GM19397 (cell line): ENCODE measurements at regions not wholly inside any gene's neighbourhood (a gene's known extent, or its start where the extent isn't known, plus 50 kb on each side); places are given as distances from the start of the nearest gene placed in this dataset.
A peak's percentile ranks its signal among the peaks of the same experiment; 100 is the strongest.

Experiments
- ATAC-seq: cut with Tn5 transposase; IDR thresholded peaks from one replicate; pipeline ENCODE4 v1.9.1; 2021; ENCODE audit warnings: mild to moderate bottlenecking, moderate library complexity; ENCODE audit not compliant: unreplicated experiment

DNA sequence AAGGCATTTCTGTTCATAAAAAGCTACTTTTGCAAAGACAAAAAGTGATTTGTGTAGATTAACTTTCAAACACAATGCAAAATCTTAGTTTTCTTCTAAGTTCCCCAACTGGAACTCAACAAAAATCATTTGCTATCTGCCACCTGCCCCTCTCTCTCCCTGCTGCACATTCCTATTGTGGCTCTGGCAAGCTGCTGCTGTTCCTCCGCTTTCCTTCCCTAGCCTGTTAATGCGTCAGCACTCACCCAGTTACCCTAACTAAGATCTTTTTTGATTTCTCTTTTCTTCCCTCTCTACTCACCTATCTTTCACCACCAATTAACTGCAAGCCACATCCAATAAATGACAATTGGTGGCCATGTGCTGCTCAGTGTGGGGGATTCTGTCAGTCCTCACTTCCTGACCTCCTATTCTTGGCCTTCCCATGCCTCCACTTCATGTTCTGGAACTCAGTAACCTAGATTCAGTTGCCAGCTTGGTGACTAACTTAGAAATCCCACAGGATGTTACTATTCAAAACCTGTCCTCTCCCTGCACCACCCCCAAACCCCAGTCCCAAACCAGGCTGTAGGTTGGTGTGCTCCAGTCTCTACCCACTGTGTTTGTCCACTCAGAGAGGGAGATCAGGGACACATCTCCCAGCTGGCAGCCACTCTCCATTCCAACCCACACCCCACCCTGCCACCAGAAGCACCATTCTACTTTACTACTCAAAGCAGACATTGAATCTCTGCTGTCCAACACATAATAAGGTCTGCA lies 140.2 kb upstream of the CTTNBP2 start:
- no peak for ATAC-seq

DNA sequence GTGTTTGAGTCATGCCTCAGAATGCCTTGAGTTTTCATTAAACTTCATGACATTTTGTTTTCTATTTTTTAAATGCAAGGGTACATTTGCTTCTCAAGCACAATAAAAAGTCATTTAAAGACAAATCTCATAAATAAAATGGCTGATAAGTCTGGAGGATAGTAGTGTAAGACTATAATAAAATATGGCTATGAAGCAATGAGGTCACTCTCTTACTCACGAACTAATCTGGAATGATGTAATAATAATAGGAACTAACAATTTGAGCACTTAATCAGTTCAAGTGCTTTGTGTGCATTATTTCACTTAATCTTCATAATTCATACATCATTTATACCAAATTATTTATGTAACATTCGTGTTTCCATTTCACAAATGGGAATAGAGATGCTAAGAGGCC lies 149.3 kb upstream of the CTTNBP2 start:
- no peak for ATAC-seq

DNA sequence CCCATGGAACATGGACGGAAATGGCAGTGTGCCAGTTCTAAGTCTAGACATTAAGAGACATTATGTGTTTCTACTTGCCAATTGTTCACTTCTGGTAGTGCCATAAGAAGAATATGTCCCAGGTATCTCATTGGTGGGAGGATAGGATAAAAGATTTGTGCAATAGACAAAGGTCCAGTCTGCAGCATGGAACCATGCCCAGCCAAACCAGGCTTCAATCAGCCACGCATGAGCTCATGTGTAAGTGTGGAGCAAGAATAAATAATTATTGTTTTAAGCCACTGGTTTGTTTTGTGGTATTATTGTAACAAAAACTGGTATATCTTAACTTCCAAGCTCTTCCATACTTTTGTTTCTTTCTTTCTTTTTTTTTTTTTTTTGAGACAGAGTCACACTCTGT lies 153.6 kb upstream of the CTTNBP2 start:
- no peak for ATAC-seq

DNA sequence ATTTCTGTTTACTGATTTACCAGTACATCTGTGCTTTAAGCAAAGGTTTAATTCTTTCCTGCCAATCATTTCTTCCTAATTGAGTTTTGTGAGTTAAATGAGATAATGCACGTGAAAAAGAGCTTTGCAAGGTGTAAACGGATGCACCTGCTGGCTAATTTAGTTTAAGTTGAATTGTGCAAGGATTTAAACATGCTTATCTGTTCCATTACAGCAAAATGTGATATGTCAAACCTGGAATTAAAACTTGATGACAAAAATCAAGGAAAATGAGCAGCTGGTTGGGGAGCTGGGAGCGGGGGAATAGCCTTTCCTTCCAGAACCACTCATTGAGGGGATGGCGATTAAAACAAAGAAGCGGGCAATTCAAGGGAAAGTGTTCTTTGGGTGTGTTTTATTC lies 155.0 kb upstream of the CTTNBP2 start:
- no peak for ATAC-seq

DNA sequence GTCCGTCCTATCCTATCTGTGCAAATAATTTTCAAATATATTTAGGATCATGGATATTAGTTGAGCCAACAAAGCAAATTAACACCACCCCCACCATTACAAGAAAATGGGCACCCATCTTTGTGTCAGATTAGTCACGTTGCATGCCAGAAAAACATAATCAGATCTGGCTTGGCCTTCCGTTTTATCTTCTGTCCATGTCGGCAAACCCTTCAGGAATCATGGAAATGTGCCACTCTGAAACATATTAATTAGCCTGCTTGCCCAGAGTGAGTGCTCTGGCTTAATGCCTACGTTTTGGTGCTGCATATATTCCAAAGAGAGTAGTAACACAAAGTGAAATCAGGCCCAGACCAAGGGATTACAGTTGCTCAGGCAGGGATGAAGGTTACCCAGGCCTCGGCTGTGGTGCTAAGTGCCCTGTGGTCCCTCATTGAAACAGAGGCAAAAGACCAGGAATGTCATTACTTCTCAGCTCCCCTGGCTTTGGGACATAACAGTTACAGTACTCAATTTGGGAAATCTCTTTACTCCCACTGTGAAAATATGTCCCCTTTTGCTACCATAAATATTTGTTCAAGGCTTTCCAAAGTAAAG lies 154.0 kb upstream of the LSM8 start:
- no peak for ATAC-seq

DNA sequence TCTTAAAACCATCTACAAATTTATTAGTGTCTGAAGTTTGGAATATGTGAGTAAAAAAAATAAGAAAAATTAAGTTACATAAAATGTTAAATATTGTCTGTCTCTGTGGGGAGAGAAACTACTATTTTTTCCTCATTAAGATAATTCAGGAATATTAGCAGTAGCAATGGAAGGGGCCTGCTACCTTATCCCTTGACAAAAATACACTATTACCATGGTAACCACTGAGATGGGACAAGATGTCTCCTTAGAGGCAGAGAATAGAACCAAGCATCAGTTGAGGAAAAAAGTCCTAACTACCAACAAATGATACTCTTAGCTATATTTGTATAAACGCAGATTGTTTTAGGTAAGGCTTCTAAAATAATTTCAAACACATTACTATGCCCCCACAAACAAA lies 150.7 kb upstream of the LSM8 start:
- no peak for ATAC-seq

DNA sequence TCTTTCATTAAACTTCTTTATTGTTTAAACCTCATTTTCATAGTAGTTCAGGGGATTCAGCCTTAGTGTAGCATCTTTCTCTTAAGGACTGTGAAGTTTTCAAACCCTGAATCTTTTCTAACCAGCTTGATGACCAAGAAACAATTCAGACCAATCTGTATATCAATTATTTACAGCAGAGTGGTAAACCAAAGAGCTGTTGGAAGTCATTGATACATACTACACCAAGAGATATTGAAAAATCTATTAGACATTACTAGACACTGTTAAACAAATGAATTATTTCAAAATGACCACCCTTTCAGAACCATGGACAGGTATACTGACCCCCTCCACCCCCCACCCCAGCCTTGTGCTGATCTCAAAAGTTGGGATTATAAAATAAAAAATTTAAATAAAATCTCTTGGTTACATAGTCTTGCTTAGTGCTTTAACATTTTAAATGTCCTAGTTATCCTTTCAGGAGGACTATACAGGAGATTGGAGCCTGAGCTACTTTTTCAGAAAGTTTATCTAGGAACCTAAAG lies 143.9 kb upstream of the LSM8 start:
- ATAC-seq, result no peak

DNA sequence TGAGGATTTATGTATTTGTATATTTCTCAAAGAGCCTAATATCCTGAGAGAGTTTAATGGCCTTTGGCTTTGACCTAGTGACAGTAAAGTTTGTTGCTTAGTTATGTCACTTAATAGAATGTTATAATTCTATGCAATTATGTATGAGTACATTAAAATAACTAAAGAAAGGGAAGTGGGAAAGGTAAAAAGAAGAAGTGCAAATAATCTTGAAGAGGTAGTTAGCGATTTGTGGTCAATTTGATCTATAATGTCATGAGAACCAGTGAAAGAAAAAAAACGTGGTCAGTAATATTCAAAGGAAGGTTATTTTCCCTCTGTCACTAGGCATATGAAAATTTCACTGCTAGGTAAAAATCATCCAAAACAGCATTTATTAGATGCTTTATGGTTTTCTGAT lies 143.4 kb upstream of the LSM8 start:
- peak; percentile 74 for ATAC-seq

DNA sequence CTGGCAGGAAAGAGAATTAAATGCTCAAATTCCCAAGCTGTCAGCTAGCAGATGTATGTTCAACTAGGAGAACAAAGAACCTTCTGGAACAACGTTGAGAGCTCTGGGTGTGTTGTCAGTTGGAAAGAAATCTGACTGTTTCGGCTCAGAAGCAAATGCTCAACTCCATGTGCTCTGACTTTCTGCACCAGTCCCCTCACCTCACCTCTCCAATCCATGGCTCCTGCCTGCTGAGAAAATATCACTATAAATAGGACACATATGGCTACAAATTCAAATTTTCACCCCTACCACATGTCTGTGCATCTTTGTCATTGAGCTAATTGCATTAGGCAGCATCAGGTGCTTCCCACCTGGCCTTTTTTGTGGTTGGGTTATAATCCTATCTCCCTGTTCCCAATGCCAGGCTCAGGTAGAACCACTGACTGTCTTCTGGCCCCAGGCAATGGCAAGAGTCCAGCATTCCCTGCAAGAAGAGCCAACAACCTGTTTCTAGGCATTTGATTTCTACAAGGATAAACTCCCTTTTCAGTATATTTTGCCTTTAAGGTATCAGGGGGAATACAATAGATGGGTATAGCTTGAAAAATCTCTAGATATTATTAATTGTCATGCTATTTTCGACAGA lies 142.6 kb upstream of the LSM8 start:
- no peak for ATAC-seq

DNA sequence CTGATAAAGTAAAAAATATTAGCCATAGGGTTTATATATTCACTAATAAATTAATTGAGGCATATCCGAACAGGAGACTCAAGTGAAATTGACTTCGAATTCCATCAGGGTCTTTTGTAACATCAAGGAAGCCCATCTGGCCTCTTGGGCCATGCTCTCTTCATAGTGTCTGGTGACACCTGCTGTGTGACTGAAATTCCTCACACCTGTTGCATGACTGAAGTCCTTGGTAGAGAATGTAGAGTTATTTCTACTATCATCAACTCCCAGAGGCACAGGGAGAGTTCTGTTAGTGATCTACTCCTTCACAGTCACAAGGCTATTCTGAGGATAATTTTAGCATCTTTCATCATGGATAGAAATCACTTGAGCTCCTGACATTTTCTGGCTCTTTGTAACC lies 138.3 kb upstream of the LSM8 start:
- ATAC-seq, result no peak

DNA sequence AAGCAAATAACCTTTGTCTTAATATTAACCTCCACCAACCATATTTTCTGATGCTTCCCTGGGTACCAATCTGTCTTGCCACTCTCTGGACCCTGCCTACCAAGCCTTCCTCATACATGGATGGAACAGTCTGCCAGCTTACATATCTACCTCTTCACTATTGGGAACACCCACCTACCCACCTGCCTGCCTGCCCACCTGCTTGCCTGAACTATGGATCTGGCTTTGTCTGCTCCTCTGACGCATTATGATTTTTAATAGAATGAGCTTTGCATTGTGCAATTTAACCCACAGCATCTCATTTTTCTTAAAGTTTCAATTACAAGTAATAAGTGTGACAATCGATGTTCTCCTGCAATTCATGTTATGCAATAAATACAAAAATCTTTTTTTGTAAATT lies 137.9 kb upstream of the LSM8 start:
- no peak for ATAC-seq

DNA sequence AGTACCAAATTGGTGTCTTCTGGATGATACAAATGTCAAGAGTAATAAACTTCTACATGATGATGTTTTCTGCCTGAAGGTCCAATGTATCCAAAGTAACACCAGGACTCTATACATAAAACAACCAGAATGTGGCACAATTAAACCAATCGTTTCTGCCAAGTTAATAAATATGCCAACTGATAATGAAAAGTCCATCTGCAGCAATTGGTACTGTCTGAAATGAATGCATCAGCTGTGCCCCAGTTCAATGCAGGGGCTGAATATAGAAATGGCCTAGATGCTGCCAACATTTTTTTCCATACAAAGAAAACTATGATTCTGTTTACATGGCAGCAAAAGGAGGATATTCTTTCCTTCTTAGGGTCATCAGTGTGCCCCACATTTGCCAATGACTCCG lies 137.2 kb upstream of the LSM8 start:
- no peak for ATAC-seq

DNA sequence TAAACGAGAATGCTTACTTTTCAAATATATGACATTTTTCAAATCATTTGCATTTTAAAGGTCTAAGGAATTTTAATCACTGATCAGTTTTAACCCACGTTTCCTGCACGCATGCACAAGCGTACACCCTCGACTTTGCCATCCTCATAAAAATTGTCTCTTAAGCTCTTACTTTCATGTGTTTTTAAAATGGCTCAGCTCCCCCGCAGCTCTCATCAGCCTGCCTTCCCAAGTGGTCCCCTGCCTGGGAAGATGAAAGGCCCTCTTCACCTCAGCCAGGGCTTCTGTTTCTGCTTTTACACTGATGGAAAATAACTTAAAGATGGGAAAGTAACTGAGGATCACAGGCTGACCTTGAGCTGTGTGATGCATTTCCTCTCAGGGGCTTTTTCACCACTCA lies 131.6 kb upstream of the LSM8 start:
- ATAC-seq, result no peak

DNA sequence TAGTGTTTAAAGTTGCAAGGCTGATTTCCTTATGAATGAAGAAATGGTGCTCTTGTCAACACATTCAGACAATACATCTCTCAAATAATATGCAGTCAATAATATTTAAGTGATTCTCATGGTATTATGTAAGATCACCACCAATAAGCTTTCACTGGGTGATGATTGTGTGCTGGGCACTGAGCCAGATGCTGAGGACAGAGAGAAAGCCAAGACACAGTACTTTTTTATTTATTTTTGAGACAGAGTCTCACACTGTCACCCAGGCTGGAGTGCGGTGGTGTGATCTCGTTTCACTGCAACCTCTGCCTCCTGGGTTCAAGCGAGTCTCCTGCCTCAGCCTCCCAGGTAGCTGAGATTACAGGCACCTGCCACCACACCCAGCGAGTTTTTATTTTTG lies 130.6 kb upstream of the LSM8 start:
- no peak for ATAC-seq

DNA sequence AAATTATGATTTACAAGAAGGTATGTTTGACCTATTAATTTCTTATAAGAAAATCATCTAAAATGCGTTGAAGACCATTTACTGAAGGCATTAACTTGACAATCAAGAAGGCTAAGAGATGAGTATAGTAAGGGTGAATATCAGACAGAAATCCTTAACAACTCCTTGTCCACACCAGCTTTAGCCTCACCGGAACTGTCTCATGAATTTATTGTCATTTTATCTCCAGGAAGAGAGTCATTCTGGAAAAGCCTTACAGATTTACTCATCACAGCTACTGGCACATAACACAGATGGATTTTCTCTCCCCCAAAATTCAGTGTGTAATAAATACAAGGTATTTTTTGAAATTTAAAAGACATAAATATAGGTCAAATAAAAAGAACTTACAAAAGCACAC lies 129.4 kb upstream of the LSM8 start:
- ATAC-seq, result no peak

DNA sequence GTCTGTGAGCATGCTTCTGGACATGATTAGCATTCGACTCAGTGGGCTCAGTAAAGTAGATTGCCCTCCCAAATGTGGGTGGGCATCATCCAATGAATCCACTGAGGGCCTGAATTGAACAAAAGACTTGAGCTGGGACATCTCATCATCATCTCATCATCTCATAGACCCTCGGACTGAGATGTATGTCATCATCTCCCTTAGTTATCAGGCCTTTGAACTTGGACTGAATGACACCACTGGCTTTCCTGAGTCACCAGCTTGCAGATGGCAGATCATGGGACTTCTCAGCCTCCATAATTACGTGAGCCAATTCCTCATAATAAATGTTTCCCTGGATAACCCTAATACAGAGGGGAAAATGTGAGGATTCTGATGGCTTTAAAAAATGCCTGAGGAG lies 128.3 kb upstream of the LSM8 start:
- no peak for ATAC-seq

DNA sequence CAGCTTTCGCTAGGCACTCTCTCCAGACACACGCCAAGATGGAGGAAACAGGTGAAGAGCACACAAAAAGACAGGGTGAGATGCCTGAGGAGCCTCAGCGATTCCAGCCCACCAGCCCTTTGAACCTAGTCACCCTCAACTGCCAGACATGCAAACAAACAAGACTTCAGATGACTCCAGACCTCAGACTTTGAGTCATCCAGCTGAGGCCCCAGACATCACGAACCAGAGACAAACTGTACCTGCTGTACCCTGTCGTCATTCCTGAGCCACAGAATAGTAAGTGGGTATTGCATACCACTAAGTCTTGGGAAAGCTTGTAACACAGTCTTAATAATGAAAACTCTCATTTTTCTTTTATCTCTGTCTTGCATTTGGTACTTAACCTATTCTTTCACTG lies 126.6 kb upstream of the LSM8 start:
- ATAC-seq, result no peak

DNA sequence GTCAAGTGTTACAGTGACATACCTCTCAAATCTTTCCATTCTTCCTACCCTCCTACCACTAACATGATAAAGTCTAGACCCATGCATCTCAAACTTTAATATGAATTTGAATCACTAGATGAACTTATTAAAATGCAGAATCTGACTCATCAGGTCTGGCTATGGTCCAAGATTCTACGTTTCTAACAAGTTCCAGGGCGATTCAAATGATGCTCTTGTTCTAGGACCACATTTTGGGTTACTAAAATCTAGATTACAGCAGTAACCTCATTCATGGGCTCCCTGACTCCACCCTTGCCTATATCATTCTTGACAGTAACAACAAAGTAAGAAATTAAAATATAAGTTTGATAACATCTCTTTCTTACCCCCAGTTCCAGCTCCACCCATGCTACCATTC lies 124.8 kb upstream of the LSM8 start:
- ATAC-seq, result no peak

DNA sequence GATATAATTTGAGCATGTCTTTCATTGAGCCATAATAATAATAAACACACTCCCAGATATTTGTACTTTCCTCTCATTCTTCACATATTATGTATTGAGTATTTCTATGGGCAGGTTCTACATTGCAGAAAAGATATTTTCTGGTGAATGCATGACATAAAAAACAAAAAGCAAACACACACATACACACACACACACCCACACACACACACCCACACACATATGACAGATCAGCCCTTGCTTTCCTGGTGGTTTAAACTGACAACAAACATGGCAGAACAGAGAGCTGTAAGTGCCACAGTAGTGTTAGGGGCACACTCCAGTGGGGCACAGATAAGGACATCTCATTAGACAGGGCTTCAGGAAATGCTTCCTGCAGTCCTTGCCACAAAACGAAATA lies 123.3 kb upstream of the LSM8 start:
- ATAC-seq, result no peak

DNA sequence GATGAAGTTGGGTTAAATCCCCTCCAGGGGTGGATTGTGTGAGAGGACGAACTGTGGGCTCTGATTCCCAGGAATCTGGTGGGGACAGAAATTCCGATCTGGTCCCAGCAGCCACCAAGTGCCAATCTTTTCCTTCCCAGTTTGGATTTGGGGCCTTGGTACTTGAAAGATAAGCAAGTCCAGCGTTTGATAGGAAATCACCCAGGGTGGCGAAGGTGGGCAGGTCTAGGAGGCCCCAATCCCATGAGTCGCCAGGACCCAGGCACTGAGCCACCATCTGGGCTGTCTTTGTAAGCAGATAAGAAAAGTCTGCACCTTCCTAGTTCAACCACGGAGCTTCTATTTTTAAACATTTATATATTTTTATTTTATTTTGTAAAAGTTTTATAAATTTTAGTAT lies 122.6 kb upstream of the LSM8 start:
- no peak for ATAC-seq

DNA sequence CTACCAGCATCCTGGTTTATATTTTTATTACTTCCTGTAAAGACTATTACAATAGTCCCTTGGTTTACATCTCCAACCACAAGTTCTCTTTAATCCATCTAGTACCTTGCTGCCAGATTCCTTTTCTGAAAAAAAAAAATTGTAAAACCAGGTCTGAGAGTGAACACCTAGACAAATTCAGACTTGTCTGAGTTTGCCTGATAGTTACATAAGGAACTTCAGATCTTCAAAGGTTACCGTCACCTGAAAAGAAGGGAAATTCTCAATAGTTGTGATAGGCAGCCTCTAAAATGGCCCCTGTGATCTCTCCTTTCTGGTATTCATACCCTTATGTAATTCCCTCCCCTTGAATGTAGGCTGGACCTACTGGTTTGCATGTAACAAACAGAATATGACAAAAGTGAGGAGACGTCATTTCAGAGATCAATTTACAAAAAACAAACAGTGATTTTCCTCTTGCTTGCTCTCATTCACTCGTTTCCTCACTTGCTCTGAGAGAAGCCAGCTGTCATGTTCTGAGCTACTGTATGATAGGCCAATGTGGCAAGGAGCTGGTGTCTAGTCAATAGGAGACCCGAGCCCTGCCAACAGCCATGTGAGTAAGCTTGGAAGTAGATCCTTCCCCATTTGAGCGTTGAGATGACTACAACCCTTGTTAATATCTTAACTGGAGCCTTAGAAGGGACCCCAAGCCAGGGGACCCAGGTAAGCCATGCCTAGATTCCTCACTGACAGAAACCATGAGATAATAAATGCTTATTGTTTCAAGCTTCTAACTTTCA lies 110.9 kb upstream of the LSM8 start:
- no peak for ATAC-seq

DNA sequence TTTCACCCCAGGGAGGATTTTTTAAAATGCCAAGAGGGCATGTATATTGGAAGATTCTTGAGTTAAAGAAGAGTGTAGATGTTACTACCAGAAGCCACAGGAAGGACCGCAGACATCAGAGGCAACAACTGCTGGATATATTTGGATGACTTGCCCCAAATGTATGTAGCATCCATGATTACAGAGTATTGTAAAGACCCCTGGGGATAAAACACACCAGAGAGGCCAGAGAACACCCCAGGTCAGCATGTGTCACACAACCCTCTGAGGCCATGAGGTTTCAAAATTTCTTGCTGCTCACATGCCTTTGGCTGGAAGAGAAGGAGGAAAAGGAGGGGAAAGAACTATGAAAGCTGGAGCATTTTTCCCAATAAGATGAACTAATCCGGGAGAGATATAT lies 108.0 kb upstream of the LSM8 start:
- ATAC-seq, result no peak
